OCI-LY7 (cell line): ENCODE measurements at regions not wholly inside any gene's neighbourhood (a gene's known extent, or its start where the extent isn't known, plus 50 kb on each side); places are given as distances from the start of the nearest gene placed in this dataset.

Source experiments
- EZH2phosphoT487 ChIP-seq: fragments of 200-600 bp; sonication (generic); IDR thresholded peaks from 2 replicates; pipeline ENCODE4 v1.6.1; 2018; ENCODE audit warnings: low read depth, borderline replicate concordance, mild to moderate bottlenecking, mixed run types, antibody characterized with exemption, low read length, moderate library complexity, mixed read lengths
- TF ChIP-seq, protein P1 (sequence below): fragments of 200-600 bp; sonication (generic); conservative IDR thresholded peaks from 2 replicates; pipeline ENCODE4 v1.5.1; 2014; ENCODE audit warnings: mild to moderate bottlenecking, antibody characterized with exemption, low read length, moderate library complexity, mixed read lengths

DNA sequence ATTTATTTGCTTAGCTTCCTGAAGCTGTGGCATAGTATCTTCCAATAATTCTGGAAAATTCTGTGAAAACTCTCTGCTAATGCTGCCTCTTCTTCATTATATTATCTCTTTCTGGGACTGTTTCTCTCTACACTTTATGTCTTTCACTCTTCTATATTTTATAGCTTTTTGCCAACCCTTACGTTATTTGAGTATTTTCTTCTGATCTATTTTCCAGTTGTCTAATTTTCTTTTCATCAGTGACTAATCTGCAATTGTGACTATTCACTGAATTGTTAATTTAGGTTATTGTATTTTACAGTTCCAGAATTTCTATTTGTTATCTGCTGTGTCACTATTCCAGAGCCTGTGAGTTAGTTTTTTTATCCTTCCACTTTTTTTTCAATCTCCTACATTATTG is 273.4 kb upstream of the PHYHIPL start:
- TF ChIP-seq, protein P1, sequence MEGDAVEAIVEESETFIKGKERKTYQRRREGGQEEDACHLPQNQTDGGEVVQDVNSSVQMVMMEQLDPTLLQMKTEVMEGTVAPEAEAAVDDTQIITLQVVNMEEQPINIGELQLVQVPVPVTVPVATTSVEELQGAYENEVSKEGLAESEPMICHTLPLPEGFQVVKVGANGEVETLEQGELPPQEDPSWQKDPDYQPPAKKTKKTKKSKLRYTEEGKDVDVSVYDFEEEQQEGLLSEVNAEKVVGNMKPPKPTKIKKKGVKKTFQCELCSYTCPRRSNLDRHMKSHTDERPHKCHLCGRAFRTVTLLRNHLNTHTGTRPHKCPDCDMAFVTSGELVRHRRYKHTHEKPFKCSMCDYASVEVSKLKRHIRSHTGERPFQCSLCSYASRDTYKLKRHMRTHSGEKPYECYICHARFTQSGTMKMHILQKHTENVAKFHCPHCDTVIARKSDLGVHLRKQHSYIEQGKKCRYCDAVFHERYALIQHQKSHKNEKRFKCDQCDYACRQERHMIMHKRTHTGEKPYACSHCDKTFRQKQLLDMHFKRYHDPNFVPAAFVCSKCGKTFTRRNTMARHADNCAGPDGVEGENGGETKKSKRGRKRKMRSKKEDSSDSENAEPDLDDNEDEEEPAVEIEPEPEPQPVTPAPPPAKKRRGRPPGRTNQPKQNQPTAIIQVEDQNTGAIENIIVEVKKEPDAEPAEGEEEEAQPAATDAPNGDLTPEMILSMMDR: no peak
- TF ChIP-seq EZH2phosphoT487: no peak
